ENCODE measurements at regions not wholly inside any gene's neighbourhood (a gene's known extent, or its start where the extent isn't known, plus 50 kb on each side); places are given as distances from the start of the nearest gene placed in this dataset.
"Not testable (repeated sequence)": the region's sequence is repeated elsewhere in the genome, so short reads cannot be mapped to it uniquely, and the experiment has no call there.

DNA sequence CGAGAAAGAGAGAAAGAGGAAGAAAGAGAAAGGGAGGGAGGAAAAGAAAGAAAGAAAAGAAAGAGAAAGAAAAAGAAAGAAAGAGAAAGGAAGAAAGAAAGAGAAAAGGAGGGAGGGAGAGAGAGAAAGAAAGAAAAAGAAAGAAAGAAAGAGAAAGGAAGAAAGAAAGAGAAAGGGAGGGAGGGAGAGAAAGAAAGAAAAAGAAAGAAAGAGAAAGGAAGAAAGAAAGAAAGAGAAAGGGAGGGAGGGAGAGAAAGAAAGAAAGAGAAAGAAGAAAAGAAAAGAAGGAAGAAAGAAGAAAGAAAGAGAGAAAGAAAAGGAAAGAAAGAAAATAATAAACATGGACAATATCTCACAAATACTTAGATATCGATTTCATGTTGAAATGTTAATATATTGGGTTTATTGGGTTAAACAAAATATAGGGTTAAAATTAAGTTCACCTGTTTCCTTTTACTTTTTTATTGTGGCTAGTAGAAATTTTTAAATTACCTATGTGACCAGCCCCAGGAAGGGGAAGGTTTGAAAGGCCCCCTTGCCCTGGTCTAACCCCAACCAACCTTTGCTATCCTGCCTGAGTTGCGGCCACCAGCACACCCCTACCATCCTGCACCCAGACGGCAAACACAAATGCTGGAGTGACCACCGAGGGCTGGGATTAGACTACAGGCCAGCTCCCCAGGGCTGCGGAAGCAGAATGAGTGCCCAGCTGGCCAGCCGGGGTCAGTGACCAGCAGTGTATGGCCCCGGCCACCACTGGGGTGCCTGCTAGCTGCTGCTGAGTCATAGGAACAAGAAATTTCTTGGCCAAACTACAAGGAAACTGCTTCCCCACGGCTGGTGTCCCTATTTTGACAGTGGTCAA, 81.0 kb upstream of the FGF3 start:
- Histone ChIP-seq H3K9ac (ENCODE audit: low read length) (no peak overlapping the region), H4K20me1 (ENCODE audit: insufficient read depth) (no peaks in the 10 kb centered on the region), H3K4me3 (replicated peaks in 1 of 2; ENCODE audit: low read depth in 1 of 2, low read length in 2 of 2) (no peak overlapping the region), H3K4me2 (ENCODE audit: low read length) (peak overlapping the region; percentile 68), H3K27me3 (ENCODE audit: insufficient read depth, low read length) (no peaks in the 10 kb centered on the region), H2AFZ (ENCODE audit: low read depth, low read length, poor library complexity, severe bottlenecking) (no peak overlapping the region), H3K9me3 (ENCODE audit: control insufficient read depth in 1 of 2, insufficient read depth in 1 of 2, low read depth in 1 of 2, low read length in 2 of 2) (no peaks in the 10 kb centered on the region), H3K36me3 (ENCODE audit: control insufficient read depth in 1 of 2, insufficient read depth in 2 of 2, low read length in 2 of 2) (no peaks in the 10 kb centered on the region), H3K27ac (ENCODE audit: low read depth, low read length) (no peak overlapping the region), H3K79me2 (ENCODE audit: insufficient read depth, low read length) (no peaks in the 10 kb centered on the region), H3K9me2 (ENCODE audit: insufficient read depth) (no peaks in the 10 kb centered on the region), H3K4me1 (ENCODE audit: control insufficient read depth in 1 of 2, insufficient read depth in 2 of 2, low read length in 2 of 2) (peaks cover 8 to 11% of the 10 kb centered on the region in 2 experiments)
- ATAC-seq (peak; percentile 74), DNase-seq (ENCODE audit: low read depth, low spot score) (no peak)
- no TSS peak for BruUV-seq (replicated peaks)
- CTCF ChIA-PET, result interaction anchor here (1.3 to 1.7 kb wide), 4 partner anchors 9 to 15 kb away, joined by 5 to 8 read pairs (median 6); no protein-coding TSS in a partner anchor
- TF ChIP-seq SP1 (IDR thresholded peaks at IDR 0.05; ENCODE audit: low read depth) (peak; percentile 63), RAD21 (IDR thresholded peaks at IDR 0.05; ENCODE audit: low read depth) (no peak), EZH2 (IDR thresholded peaks at IDR 0.05) (no peak), JUND (IDR thresholded peaks at IDR 0.05) (no peak; the same call in none of the 2 replicates), YY1 (IDR thresholded peaks at IDR 0.05; ENCODE audit: extremely low read depth, insufficient replicate concordance, low read depth, low read length) (no peak), FOSL1 (IDR thresholded peaks at IDR 0.05; ENCODE audit: low read depth) (peak; percentile 64; the same call in 1 of the 2 replicates), CBX3 (IDR thresholded peaks at IDR 0.05; ENCODE audit: low read depth) (0 out of 2 replicates have a peak, but pooled peaks have one; percentile 32)
- TF ChIP-seq, protein P1, sequence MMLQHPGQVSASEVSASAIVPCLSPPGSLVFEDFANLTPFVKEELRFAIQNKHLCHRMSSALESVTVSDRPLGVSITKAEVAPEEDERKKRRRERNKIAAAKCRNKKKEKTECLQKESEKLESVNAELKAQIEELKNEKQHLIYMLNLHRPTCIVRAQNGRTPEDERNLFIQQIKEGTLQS (IDR thresholded peaks at IDR 0.05), result no peak
- TF ChIP-seq, protein P2, sequence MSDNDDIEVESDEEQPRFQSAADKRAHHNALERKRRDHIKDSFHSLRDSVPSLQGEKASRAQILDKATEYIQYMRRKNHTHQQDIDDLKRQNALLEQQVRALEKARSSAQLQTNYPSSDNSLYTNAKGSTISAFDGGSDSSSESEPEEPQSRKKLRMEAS (IDR thresholded peaks at IDR 0.05), result 0 out of 2 replicates have a peak, but pooled peaks have one; percentile 50
- intact Hi-C loops (cut with micrococcal nuclease), result loop anchor here (5.0 kb wide), 1 partner anchor 188 kb away; no protein-coding TSS in a partner anchor
- POLR2A ChIA-PET, result interaction anchor here (1.1 kb wide), 1 partner anchor 9 kb away, joined by 3 read pairs; no protein-coding TSS in a partner anchor
- RAD21 ChIA-PET (ENCODE audit: low non-redundant PET in 1 of 2, low total read pairs in 2 of 2, uncharacterized antibody in 2 of 2, unreplicated experiment in 2 of 2), result no interaction called here

DNA sequence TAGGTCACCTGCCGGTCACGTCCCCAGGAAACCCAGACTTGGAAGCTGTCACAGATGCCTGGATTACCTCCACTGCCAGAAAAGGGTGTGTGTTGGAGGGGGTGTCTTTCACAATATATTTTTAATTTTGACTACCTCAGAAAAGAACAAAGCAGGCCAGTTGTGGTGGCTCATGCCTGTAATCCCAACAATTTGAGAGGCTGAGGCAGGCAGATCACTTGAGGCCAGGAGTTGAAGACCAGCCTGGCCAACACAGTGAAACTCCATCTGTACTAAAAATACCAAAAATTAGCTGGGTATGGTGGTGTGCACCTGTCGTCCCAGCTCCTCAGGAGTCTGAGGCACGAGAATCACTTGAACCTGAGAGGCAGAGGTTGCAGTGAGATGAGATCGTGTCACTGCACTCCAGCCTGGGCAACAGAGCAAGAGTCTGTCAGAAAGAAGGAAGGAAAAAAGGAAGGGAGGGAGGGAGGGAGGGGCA, 81.6 kb upstream of the FGF3 start:
- intact Hi-C loops (cut with micrococcal nuclease), result loop anchor here (5.0 kb wide), 1 partner anchor 189 kb away; no protein-coding TSS in a partner anchor
- H3K9ac ChIP-seq (ENCODE audit: low read length); H2AFZ ChIP-seq (ENCODE audit: low read depth, low read length, poor library complexity, severe bottlenecking); BruUV-seq (replicated peaks); H3K36me3 ChIP-seq (ENCODE audit: control insufficient read depth in 1 of 2, insufficient read depth in 2 of 2, low read length in 2 of 2); H3K27ac ChIP-seq (ENCODE audit: low read depth, low read length); RAD21 ChIA-PET (ENCODE audit: low non-redundant PET in 1 of 2, low total read pairs in 2 of 2, uncharacterized antibody in 2 of 2, unreplicated experiment in 2 of 2); H4K20me1 ChIP-seq (ENCODE audit: insufficient read depth); H3K27me3 ChIP-seq (ENCODE audit: insufficient read depth, low read length); DNase-seq (ENCODE audit: low read depth, low spot score); H3K9me2 ChIP-seq (ENCODE audit: insufficient read depth); H3K9me3 ChIP-seq (ENCODE audit: control insufficient read depth in 1 of 2, insufficient read depth in 1 of 2, low read depth in 1 of 2, low read length in 2 of 2); H3K4me3 ChIP-seq (replicated peaks in 1 of 2; ENCODE audit: low read depth in 1 of 2, low read length in 2 of 2); H3K79me2 ChIP-seq (ENCODE audit: insufficient read depth, low read length): not testable (repeated sequence)
- peaks cover 8 to 11% of the 10 kb centered on the region in 2 experiments for H3K4me1 ChIP-seq (ENCODE audit: control insufficient read depth in 1 of 2, insufficient read depth in 2 of 2, low read length in 2 of 2)
- peak overlapping the region; percentile 68 for H3K4me2 ChIP-seq (ENCODE audit: low read length)
- CTCF ChIA-PET, result interaction anchor here (1.1 to 1.7 kb wide), 6 partner anchors 8 to 291 kb away, joined by 3 to 8 read pairs (median 6); no protein-coding TSS in a partner anchor
- ATAC-seq, result peak; percentile 25
- POLR2A ChIA-PET, result interaction anchor here (1.1 to 1.6 kb wide), 2 partner anchors 8 to 10 kb away, joined by 3 to 5 read pairs; no protein-coding TSS in a partner anchor

Measured in HCT116 (cell line).